ENCODE measurements at regions not wholly inside any gene's neighbourhood (a gene's known extent, or its start where the extent isn't known, plus 50 kb on each side); places are given as distances from the start of the nearest gene placed in this dataset.

DNA sequence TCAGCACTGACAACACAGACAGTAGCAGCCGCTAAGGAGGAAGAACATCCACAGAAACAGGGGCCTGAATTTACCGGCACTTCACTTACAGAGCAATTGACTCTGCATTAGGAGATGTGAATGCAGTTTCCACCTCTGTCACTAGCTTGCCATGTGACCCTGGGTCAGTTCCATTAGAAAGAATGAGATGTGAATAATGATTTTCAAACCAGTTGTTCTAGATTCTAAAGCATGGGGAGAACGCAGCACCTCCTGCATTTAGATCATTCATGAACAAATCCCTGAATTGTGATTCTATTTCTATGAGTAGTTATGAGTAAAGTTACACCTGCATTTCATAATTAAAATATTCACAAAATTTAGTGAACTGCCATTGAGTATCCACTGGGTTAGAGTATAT lies 197.3 kb upstream of the EXOC2 start:
- no peaks in the 10 kb centered on the region for H4K20me1 ChIP-seq (ENCODE audit: control insufficient read depth, insufficient read depth)
- DNase-seq (ENCODE audit: low read depth, low spot score) (no peak), FAIRE-seq (no peak), ATAC-seq (no peak)
- RAD21 ChIA-PET (ENCODE audit: unreplicated experiment), result no interaction called here
- H3K9me3 ChIP-seq (replicated peaks; ENCODE audit: control insufficient read depth, insufficient read depth, low read length), result no peaks in the 10 kb centered on the region; the same call in 2 of the 3 replicates
- BruUV-seq (replicated peaks), result no TSS peak
- no peak overlapping the region for H3K9ac ChIP-seq (ENCODE audit: control insufficient read depth, insufficient read depth, low read length)
- POLR2A ChIA-PET, result no interaction called here
- in situ Hi-C loops (cut with MboI), result no loop called here
- H3K4me2 ChIP-seq (ENCODE audit: control insufficient read depth, insufficient read depth), result no peak overlapping the region
- no peaks in the 10 kb centered on the region for H3K27me3 ChIP-seq (replicated peaks in 1 of 2; ENCODE audit: control insufficient read depth in 2 of 2, insufficient read depth in 2 of 2, low read length in 1 of 2)
- no peak overlapping the region for H3K4me3 ChIP-seq
- no peak for TF ChIP-seq EGR1 (IDR thresholded peaks at IDR 0.05; ENCODE audit: borderline replicate concordance in 1 of 2, low read depth in 2 of 2, low read length in 2 of 2)
- TF ChIP-seq TARDBP (IDR thresholded peaks at IDR 0.05; ENCODE audit: borderline replicate concordance), result no peak
- TF ChIP-seq YBX1 (IDR thresholded peaks at IDR 0.05), result no peak
- no peak for TF ChIP-seq POU2F2 (IDR thresholded peaks at IDR 0.05; ENCODE audit: borderline replicate concordance, low read depth, low read length)
- no peak for TF ChIP-seq GATAD2B (conservative IDR thresholded peaks at IDR 0.05; ENCODE audit: low read depth)
- TF ChIP-seq ZNF622 (IDR thresholded peaks at IDR 0.05), result no peak
- no peak for TF ChIP-seq NFYB (IDR thresholded peaks at IDR 0.05; ENCODE audit: insufficient read depth, low read depth, low read length)
- no peak for TF ChIP-seq FOS (IDR thresholded peaks at IDR 0.05; ENCODE audit: borderline replicate concordance, extremely low read depth, insufficient read length)
- TF ChIP-seq, protein P1, sequence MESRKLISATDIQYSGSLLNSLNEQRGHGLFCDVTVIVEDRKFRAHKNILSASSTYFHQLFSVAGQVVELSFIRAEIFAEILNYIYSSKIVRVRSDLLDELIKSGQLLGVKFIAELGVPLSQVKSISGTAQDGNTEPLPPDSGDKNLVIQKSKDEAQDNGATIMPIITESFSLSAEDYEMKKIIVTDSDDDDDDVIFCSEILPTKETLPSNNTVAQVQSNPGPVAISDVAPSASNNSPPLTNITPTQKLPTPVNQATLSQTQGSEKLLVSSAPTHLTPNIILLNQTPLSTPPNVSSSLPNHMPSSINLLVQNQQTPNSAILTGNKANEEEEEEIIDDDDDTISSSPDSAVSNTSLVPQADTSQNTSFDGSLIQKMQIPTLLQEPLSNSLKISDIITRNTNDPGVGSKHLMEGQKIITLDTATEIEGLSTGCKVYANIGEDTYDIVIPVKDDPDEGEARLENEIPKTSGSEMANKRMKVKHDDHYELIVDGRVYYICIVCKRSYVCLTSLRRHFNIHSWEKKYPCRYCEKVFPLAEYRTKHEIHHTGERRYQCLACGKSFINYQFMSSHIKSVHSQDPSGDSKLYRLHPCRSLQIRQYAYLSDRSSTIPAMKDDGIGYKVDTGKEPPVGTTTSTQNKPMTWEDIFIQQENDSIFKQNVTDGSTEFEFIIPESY (IDR thresholded peaks at IDR 0.05), result no peak
- TF ChIP-seq RAD21 (IDR thresholded peaks at IDR 0.05; ENCODE audit: insufficient read depth, low read depth, low read length), result no peak
- TF ChIP-seq MTA3 (IDR thresholded peaks at IDR 0.05; ENCODE audit: borderline replicate concordance, low read length), result no peak
- TF ChIP-seq ZNF24 (IDR thresholded peaks at IDR 0.05), result no peak
- 47% methylated on average over 3 of the region's 3 CpGs for WGBS (ENCODE audit: insufficient coverage, insufficient replicate concordance, low lambda C conversion rate, missing lambda C conversion rate)
- no peaks in the 10 kb centered on the region for H3K36me3 ChIP-seq (ENCODE audit: control insufficient read depth in 2 of 2, insufficient read depth in 2 of 2, low read length in 1 of 2)
- no peak overlapping the region for H3K27ac ChIP-seq (ENCODE audit: control insufficient read depth, insufficient read depth)
- H3K79me2 ChIP-seq (ENCODE audit: control insufficient read depth, insufficient read depth, low read length), result no peaks in the 10 kb centered on the region
- CTCF ChIA-PET, result no interaction called here
- intact Hi-C loops (cut with micrococcal nuclease; ENCODE audit: unreplicated experiment), result no loop called here
- no peak overlapping the region for H2AFZ ChIP-seq (ENCODE audit: control insufficient read depth, low read depth, low read length)
- SMC1A ChIA-PET (ENCODE audit: uncharacterized antibody, unreplicated experiment), result no interaction called here
- no peaks in the 10 kb centered on the region for H3K4me1 ChIP-seq (ENCODE audit: control insufficient read depth, insufficient read depth, low read length)

Data from GM12878 (cell line).